ENCODE measurements at regions not wholly inside any gene's neighbourhood (a gene's known extent, or its start where the extent isn't known, plus 50 kb on each side); places are given as distances from the start of the nearest gene placed in this dataset.

DNA sequence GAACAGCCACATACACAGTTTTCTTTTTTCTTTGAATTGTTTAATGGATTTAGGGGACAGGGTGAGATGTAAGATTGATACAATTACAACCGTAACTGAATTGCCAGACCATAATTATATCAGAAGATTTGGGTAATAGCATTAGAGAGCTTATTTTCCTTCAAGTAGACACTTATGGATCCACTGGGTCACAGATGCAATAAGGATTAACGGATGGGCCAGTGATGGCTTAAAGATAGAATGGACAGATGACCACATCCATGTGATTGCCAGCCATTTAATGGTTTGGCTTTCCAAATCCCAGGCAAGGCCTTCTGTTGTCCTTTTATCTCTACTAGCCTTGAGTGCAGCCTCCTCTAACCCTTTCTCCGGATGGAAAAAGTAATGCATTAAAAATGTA is 94.7 kb upstream of the NUDT12 start:
- Histone ChIP-seq H3K27me3 (ENCODE audit: control insufficient read depth in 3 of 3, insufficient read depth in 3 of 3, low read length in 2 of 3) (no peaks in the 10 kb centered on the region), H3K4me3 (no peak overlapping the region), H3K9ac (ENCODE audit: insufficient read depth in 1 of 2, low read length in 2 of 2) (no peak overlapping the region), H3K9me3 (ENCODE audit: control insufficient read depth in 4 of 4, insufficient read depth in 3 of 4, low read length in 3 of 4) (peaks cover 0 to 5% (median 0%) of the 10 kb centered on the region in 4 donors), H3K36me3 (ENCODE audit: control insufficient read depth in 4 of 4, insufficient read depth in 4 of 4, low read length in 4 of 4) (no peaks in the 10 kb centered on the region), H3K27ac (ENCODE audit: low read depth in 1 of 2, low read length in 1 of 2) (no peak overlapping the region), H3K4me1 (ENCODE audit: control insufficient read depth in 5 of 5, insufficient read depth in 5 of 5, low read length in 5 of 5) (no peaks in the 10 kb centered on the region)
- TF ChIP-seq, protein P1, sequence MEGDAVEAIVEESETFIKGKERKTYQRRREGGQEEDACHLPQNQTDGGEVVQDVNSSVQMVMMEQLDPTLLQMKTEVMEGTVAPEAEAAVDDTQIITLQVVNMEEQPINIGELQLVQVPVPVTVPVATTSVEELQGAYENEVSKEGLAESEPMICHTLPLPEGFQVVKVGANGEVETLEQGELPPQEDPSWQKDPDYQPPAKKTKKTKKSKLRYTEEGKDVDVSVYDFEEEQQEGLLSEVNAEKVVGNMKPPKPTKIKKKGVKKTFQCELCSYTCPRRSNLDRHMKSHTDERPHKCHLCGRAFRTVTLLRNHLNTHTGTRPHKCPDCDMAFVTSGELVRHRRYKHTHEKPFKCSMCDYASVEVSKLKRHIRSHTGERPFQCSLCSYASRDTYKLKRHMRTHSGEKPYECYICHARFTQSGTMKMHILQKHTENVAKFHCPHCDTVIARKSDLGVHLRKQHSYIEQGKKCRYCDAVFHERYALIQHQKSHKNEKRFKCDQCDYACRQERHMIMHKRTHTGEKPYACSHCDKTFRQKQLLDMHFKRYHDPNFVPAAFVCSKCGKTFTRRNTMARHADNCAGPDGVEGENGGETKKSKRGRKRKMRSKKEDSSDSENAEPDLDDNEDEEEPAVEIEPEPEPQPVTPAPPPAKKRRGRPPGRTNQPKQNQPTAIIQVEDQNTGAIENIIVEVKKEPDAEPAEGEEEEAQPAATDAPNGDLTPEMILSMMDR (IDR thresholded peaks at IDR 0.05; ENCODE audit: control extremely low read depth, extremely low read depth), result no peak
- WGBS, 2 donors, result 90 to 93% methylated on average over 3 of the region's 3 CpGs
- no peak for DNase-seq
- ATAC-seq (ENCODE audit: insufficient read depth, low FRiP score), result no peak

DNA sequence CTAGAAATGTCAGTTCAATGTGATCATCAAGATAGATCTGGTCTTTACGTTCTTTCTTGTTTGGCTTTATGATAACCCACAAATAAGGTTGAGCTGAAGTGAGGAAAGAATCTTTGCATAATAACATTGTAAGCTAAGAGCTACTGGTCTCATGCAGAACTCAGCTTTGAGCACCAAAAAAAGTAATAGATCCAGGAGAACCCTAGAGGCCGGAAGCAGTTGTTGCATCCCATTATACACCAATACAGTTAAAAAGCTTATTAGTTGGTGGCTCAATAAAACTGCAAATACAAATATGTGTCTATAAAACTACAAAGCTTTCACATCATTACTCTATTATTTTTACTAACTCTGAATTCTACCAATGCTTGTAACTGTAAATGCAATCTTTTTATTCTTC is 85.5 kb upstream of the NUDT12 start:
- ATAC-seq (ENCODE audit: insufficient read depth, low FRiP score), result peak; percentile 41
- TF ChIP-seq, protein P1 (IDR thresholded peaks at IDR 0.05; ENCODE audit: control extremely low read depth, extremely low read depth), result no peak
- no peak for DNase-seq
- no peaks in the 10 kb centered on the region for H3K4me1 ChIP-seq (ENCODE audit: control insufficient read depth in 5 of 5, insufficient read depth in 5 of 5, low read length in 5 of 5)
- no peaks in the 10 kb centered on the region for H3K27me3 ChIP-seq (ENCODE audit: control insufficient read depth in 3 of 3, insufficient read depth in 3 of 3, low read length in 2 of 3)
- H3K36me3 ChIP-seq (ENCODE audit: control insufficient read depth in 4 of 4, insufficient read depth in 4 of 4, low read length in 4 of 4), result no peaks in the 10 kb centered on the region
- H3K9ac ChIP-seq (ENCODE audit: insufficient read depth in 1 of 2, low read length in 2 of 2), result no peak overlapping the region
- 89 to 94% methylated on average over 2 of the region's 2 CpGs for WGBS, 2 donors
- H3K27ac ChIP-seq (ENCODE audit: low read depth in 1 of 2, low read length in 1 of 2), result no peak overlapping the region
- no peak overlapping the region for H3K4me3 ChIP-seq
- H3K9me3 ChIP-seq (ENCODE audit: control insufficient read depth in 4 of 4, insufficient read depth in 3 of 4, low read length in 3 of 4), result no peaks in the 10 kb centered on the region

DNA sequence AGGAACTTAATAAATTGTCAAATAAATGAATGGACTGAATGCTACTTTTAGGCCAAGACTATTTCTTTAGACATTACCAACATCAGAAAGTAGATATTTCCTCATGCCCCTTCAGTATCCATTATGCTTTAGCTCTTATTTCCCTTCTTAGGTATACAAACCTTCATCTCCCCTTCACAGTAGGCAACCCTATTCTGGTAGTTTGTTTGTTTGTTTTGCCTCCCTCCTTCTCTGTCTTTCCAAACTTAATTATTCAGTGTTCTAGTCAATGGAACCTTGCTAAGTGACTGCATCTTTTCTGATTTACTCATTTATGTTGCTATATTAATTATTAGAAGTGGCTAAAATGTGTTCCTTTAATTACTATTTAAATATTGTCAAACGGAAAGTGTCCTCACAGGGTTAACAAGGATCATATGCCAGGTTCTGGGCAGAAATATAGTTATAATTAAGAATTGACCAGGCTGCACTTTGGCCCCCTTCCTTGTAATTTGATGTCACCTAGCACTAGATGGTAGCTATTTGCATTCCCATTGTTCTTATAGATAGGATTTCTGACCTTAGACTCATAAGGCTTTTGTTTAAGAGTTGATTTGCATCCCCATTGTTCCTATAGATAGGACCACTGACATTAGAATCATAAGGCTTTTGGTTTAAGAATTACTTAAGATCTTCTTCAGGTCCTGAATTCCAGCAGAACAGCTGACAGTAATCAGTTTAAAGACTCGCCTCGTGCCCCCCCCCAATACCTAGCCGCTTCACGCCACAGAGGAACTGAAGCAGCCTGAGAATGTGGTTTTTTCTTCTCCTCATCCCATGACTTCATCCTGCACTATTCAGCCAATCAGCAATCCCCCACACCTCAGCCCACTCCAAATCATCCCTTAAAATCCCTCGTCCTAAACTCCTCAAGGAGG is 84.4 kb upstream of the NUDT12 start:
- WGBS, 2 donors, result 75 to 85% methylated on average over 6 of the region's 6 CpGs
- Histone ChIP-seq H3K27me3 (ENCODE audit: control insufficient read depth in 3 of 3, insufficient read depth in 3 of 3, low read length in 2 of 3) (no peaks in the 10 kb centered on the region), H3K9me3 (ENCODE audit: control insufficient read depth in 4 of 4, insufficient read depth in 3 of 4, low read length in 3 of 4) (no peaks in the 10 kb centered on the region), H3K36me3 (ENCODE audit: control insufficient read depth in 4 of 4, insufficient read depth in 4 of 4, low read length in 4 of 4) (no peaks in the 10 kb centered on the region), H3K9ac (ENCODE audit: insufficient read depth in 1 of 2, low read length in 2 of 2) (no peak overlapping the region), H3K4me1 (ENCODE audit: control insufficient read depth in 5 of 5, insufficient read depth in 5 of 5, low read length in 5 of 5) (no peaks in the 10 kb centered on the region), H3K27ac (ENCODE audit: low read depth in 1 of 2, low read length in 1 of 2) (no peak overlapping the region), H3K4me3 (no peak overlapping the region)
- DNase-seq (no peak), ATAC-seq (ENCODE audit: insufficient read depth, low FRiP score) (no peak)
- TF ChIP-seq, protein P1 (IDR thresholded peaks at IDR 0.05; ENCODE audit: control extremely low read depth, extremely low read depth), result no peak
